EH (cell line): ENCODE measurements at regions not wholly inside any gene's neighbourhood (a gene's known extent, or its start where the extent isn't known, plus 50 kb on each side); places are given as distances from the start of the nearest gene placed in this dataset.
"Not testable (repeated sequence)": the region's sequence is repeated elsewhere in the genome, so short reads cannot be mapped to it uniquely, and the experiment has no call there.

Source experiments
- DNase-seq: peaks from one replicate; pipeline ENCODE4 v3.0.0-alpha.2; 2015; ENCODE audit warnings: low read depth

DNA sequence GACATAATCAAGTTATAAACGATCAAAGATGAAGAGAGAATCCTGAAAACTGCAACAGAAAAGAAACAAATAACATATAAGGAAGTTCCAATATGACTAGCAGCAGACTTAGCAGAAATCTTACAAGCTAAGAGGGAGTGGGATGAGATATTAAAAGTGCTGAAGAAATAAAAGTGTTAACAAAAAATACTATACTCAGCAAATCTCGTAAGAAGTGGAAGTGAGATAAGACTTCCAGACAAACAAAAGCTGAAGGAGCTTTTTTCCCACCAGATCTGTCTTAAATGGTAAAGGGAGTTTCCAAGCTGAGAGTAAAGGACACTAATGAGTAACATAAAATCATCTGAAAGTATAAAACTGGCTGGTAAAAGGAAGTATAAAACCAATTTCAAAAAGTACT lies 2036.0 kb upstream of the C9orf72 start:
- DNase-seq: no peak

DNA sequence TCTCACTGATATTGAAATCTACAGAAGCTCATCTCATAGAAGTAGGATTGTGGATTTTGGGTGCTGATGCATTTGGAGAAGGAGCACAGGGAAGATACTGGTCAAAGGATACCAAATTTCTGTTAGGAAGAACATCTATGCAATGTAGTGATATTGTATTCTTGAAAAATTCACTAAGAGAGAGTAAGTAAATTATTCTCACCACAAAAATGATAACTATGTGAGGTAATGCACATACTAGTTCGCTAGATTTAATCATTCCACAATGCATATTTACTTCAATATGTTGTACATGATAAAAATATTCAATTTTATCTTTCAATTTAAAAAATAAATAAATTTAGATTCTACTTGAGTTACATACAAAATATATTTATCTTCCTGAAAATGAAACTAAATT lies 2040.5 kb upstream of the C9orf72 start:
- DNase-seq: no peak

DNA sequence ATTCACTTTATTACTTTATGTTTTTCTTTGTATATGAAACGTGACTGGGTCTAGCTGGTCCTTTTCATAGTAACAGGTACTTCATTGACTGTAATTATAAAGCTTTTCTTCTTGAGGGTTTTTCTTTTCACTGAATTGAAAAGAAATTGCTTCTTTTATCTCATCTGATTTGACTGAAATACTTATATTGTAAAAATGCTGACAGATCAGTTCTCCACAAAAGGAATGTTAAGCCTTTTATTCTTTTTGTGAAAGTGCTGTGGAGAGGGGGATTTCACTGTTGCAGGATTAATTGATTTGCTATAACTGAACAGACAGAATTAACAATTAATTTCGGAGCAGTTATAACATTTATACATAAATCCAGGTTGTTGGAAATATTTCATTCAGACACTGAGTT lies 2043.6 kb upstream of the C9orf72 start:
- no peak for DNase-seq

DNA sequence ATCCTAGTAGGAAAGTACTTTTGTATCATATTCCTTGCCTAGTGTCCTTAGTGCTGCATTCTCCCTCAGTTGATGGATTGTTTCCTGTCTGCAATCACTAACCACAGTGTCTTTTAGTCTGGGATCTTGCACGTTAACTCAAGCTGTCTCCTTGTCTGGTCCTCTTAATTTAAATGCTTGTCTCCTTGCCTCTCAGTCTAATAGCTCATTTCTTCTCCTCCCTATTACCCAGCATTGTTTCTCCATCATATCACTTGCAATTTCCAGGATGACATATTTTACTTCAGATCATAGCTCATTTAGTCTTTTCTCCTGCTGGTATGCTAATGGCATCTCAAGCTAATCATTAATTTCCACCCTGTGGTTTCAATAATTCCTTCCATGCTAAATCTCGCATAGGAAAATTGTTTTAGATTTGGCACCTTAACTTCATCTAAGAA lies 2052.0 kb upstream of the C9orf72 start:
- DNase-seq: no peak

DNA sequence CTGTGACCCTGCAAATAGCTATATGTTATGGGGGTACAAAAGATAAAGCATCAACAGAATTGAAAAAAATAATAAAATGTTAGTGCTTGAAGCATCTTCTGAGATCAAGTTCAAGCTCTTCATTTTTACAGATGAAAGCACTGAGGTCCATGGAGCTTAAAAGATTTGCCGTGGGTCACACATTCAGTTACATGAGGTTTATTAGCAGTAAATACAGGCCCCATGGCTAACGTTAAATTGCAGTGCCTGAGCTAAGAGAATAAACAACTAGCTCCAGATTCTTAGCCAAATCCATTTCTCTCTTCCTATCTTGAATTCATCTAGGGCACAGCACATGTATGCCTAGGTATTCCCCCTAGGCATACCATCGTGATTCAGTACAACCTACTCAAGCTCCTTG lies 2052.7 kb upstream of the C9orf72 start:
- no peak for DNase-seq

DNA sequence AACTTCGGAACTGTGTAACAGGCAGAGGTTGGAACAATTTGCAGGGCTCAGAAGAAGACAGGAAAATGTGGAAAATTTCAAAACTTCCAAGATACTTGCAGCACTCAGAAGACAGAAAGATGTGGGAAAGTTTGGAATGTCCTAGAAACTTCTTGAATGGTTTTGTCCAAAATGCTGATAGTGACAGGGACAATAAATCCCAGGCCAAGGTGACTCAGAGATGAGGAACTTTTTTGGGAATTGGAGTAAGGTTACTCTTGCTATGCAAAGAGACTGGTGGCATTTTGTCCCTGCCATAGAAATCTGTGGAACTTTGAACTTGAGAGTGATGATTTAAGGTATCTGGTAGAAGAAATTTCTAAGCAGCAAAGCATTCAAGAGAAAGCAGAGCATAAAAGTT lies 2055.6 kb upstream of the C9orf72 start:
- DNase-seq: not testable (repeated sequence)

DNA sequence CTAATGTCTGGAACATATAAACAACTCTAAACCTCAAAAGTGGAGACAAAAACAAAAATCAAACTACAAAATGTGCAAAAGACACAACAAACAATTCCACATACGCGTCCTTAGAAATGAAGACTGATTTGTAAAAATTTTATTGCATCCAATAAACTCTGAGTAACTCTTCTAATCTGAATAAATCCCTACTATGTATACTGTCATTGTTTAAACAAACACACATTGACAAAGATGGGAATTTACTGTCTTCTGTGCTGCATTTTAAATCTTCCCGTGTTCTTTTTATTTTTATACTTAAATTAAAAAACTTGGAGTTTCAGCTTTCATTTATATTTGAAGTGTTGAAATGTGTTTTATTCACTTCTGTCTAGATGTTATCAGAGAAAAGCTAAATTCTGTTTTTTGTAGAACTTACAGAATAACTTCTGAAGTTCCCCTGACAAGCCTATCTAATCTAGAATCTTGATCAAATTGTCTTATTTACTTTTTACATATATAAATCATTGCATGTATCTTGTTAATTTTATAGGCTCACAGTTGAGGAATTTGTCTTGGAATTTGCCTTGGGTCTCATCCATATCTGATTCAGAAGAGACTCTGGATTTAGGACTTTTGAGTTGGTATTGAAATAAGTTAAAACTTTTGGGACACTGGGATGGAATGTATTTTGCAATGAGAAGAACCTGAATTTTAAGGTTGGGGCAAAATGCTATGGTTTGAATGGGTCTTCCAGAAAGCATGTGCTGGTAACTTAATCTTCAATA lies 2064.4 kb upstream of the C9orf72 start:
- DNase-seq: no peak

DNA sequence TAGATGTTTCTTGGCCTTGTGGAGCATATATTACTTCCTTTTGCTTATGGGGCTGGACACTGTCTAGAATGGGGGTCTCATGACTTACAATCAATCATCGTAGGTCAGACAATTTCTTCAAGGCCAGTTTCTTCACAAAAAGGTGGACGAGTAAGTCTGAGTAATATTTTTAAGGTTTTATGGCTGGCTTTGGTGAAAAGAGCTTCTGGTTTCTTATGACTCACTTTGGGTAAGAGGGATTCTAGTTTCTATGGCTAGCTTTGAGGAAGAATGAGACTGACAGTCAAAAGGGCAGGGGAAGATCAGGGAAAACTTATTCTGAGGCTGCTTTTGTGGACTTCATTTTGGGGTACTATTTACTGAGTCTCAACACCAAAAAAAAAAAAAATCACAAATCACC lies 2067.2 kb upstream of the C9orf72 start:
- DNase-seq: no peak

DNA sequence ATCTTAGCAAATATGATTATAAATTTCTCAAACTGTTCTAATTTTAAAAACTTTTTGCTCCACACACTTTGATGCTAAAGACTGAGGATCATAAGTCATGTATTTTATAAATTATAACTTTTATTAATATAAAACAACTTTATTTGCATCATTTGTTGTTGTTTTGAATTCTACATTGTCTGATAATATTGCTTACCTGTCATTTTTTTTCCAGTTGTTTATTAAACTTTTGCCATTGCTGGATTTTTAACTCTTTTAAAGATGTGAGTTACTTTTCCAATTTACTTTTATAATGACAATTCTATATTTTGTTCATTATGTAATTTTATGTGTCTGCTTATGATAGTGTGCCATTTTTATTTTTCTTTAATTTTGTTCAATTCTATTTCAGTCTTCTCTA lies 2071.2 kb upstream of the C9orf72 start:
- DNase-seq: no peak

DNA sequence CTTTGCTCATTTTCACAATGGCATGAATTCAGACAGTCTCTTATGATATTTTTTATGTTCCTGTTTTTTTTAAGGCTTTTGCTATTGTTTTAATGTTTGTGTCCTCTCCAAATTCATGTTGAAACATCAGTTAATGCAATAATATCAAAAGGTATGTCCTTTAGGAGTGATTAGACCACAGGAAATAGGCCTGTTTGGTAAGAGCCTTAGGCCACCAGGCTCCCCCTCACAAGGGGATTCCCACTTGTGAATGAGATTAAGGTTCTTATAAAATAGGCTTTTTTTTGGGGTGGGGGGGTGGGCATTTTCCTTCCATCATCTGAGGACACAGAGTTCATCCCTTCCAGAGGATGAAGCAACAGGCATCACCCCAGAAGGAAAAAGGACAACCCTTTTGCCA lies 2074.2 kb upstream of the C9orf72 start:
- no peak for DNase-seq

DNA sequence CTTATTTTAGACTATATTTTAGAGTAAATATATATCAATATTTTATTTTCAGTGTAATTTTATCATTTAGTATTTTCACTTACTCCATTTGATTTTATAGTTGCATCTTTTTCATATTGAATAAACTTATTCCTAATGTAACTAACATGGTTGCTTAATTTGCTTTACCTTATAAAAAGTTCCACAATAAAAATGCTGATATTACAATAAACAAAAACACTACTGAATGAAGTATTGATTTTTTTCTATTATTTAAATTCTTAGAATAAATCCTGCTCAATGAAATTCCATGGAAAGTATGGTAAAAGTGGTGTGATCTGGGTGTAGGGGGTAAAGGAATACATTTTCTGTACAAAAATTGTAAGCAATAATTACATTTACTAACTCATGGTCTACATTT lies 2074.9 kb upstream of the C9orf72 start:
- no peak for DNase-seq

DNA sequence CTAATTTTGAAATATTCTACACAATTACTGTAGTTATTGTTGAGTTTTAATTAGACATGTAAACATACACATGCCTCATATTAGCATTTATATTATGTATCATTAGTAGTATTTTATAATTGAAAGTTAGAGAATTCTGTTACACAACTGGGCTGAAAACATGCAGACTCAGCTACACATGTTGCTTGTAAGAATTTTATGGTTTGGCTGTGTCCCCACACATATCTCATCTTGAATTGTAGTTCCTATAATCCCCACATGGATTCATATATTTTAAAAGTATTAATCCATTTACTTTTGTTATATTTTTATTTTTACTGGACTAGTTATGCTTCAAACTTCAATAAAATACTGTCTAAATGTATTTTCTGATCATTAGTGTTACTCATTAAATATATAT lies 2075.3 kb upstream of the C9orf72 start:
- DNase-seq: no peak

DNA sequence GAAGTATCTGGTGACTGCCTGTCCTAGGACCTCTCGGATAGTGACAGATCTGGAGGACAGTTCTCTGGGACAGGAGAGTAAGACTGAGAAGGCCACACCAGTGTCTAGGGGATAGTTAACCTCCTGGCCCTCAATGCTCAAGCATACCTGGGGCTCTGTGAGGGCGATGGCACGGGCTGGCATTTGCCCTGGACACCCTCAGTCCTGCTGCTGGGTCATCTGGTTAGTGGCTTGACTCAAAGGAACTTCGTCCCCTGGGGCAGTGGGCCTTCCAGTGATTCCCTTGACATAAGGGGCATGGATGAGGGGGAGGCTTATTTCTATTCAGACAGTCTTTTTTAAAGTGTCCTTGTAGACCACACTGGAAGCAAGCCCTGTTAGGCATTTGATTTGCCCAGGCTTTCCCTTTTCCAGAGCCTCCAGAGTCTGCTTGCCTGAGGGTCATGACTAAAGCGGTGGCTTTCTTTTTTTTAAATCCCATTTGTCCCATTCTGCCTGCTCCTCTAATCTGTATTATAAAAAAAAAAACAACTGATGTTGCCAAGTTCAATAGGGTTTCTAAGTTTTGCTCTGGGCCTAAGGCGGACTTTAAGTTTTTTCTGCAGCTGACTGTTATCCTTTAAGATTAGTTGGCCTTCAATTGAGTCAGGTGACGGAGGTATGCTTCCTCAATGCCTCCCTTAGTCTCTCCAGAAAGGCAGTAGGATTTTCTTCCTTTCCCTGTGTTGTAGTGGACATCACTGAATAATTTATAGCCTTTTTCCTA lies 2083.5 kb upstream of the C9orf72 start:
- no peak for DNase-seq

DNA sequence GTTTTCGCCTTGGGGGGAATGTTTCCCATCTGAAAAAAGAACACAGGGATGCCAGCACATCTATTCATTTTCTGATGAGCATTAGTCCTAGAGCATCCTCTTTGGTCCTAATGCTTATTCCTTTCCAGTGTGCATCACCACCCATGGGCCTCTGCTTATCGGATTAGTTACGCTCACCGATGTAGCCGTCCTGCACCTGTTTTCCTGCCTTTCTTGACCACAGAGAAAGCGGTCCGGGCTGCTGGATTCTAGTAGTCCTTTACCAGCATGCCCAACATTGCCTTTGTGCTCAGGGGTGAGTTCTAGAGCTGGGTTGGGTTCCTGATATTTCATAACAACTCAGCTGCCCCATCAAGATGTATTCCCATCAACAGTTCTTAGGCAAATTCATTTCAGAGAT lies 2084.5 kb upstream of the C9orf72 start:
- no peak for DNase-seq

DNA sequence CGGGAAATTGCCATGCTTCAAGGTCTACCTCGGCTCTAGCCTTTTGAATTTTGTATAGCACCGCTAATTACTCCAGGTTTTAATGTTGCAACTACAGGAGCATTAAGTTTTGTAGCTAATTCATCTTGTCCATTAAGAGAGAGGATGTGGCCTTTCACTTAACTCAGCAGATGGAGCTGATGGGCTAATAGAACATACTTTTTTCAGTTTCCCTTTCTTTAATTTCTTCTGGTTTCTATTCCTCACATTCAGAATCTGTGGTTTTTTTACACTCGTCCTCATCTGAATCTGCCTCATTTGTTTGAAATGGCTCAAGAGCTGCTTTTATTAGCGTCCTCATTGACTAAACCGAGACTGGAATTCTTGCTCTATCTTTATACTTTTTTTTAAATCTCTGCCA lies 2085.7 kb upstream of the C9orf72 start:
- no peak for DNase-seq

DNA sequence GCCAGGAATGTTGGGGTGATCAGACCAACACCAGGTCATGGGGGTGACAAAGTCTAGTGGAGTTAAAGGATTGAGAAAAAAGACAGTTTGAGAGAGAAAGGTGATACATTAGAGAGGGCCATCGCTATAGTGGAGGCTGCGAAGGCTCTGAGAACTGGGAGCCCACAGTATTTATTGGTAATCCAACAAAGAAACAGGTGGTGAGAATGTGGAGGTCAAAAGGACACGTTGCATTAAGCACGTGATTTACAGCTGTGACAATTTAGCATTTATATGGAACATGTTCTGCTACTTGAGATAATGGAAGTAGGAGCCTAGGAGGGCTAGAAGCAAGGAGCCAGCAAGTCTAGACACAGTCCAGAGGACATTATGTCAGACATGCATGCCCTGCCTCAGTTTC lies 2086.5 kb upstream of the C9orf72 start:
- no peak for DNase-seq

DNA sequence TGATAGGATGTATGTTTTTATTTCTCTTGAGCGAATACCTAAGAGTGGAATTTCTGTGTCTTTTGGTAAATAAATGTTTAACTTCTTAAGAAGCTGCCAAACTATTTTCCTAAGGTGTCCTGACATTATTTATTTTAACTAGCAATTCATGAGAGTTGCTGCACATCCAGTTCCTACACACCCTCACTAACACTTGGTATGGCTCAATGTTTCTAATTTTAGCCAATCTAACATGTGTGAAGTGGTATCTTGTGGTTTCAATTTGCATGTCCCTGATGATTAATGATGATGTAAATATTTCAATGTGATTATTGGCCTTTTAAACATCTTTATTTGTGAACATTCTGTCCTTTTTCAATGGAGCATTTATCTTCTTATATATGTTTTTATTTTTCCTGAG lies 2095.5 kb upstream of the C9orf72 start:
- no peak for DNase-seq

DNA sequence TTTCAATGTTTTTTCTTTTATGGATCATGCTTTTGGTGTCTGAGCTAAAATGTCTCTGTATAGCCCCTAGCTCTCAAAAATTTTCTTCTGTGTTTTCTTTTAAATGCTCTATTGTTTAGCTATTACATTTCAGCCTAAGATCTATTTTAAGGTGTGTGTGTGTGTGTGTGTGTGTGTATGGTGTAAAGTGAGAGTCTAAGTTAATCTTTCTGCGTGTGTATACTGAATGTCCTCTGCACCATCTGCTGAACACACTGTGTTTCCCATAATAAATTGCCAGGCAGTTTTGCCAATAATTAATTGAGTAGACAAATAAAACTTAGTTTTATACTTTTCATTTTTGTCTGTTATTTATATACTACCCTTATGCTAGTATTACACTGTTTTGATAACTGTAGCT lies 2096.3 kb upstream of the C9orf72 start:
- no peak for DNase-seq

DNA sequence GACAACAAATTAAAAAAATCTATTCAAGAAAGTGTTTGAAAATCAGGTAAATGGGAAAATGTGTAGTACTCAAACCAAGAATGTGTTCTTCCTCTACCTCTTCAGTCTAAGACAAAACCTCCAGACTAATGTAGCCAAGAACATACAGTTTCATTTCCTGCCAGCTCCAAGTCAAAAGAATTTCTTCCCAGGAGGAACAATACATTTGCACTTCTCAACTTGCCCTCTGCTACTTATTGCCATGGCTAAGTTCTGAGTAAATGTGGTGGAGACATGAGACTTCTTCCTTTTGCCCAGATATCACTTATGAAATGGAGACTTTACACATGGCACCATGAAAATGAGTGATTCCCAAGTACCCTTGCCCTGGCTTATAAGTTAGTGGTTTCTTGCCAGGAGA lies 2112.2 kb upstream of the C9orf72 start:
- DNase-seq: no peak

DNA sequence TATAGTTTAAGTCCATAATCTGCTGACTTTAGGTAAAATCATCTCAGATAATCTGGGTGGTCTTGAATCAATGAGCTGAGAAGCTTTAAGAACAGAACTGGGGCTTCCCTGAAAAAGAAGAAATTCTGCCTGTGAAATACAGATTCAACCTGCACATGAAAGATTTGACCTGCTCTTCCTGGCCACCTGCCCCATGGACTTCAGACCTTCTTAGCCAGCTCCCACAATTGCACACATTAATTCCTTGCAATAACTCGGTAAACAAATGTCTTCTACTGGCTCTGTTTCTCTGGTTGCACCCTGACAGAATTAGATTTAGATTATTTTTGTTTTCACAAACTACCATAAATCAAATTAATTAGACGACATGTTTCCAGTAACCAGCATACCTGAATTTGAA lies 2117.9 kb upstream of the C9orf72 start:
- no peak for DNase-seq

DNA sequence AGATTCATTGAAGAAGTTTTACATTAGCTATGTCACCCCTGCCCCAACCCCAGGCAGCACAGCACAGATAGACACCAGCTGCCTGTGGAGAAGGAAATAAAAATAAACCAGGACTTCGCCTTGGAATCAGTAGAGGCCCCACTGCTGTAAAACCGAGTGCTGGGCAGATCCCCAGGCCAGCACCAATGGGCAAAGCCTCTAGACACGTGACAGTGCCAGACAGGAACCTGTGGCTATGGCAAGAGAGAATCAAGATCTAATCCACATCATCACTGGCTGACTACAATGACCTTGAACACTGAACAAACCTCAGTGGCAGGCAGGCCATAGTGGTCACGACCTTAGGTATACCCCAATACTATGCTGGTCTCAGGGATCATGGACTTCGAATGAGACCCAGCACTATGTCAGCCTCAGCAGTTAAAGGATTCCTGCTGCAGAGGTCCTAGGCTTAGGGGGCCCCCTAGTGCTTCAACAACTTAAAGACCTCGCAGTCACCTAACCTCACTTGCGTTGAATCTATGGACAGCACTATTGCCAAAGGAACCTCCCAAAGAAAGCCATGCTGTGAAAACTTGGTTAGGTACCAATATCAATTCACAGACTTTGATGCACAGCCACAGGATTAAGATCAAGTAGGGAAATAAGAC lies 2118.6 kb upstream of the C9orf72 start:
- DNase-seq: no peak

DNA sequence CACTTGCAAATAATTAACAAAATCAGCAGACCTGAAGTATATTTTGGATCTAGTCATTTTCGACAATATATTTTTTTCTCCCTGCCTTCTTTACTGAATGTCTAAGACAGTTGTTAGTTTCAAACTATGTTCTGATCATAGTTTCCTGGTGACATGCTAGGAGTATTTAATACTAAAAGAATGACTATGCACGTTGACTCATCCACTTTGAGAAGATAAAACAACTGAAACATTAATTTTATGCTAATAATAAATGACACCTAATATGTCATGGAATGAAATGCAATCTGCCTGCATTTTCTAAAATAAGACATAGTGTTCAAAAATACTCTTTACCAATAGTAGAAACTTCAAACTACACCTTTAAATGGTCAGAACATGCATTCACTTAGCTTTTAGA lies 2123.7 kb upstream of the C9orf72 start:
- peak; percentile 19 for DNase-seq

DNA sequence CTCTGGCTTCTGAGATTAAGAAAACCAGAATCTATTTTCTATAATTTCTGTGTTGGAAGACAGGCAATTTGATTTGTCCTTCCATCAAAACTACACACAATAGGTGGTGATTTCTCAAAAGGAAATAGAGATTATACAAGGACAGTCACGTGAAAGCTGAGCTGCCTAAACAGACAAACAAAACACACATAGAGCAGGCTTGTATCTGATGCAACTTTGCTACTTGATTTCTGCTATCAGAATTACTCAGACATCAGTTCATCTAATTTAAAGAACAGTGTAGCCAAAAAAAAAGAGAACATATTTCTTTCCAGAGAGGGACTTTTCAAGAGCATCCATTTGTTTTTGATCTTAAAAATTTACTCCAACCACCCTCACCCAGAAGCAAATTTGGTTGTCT lies 2128.3 kb upstream of the C9orf72 start:
- DNase-seq: no peak
